ENCODE measurements at regions not wholly inside any gene's neighbourhood (a gene's known extent, or its start where the extent isn't known, plus 50 kb on each side); places are given as distances from the start of the nearest gene placed in this dataset.

- ATAC-seq = no peak
- TF ChIP-seq TCF4 (CRISPR knock-in tag; IDR thresholded peaks at IDR 0.05; ENCODE audit: borderline replicate concordance) = no peak
- no peak for TF ChIP-seq POU6F1 (CRISPR knock-in tag; IDR thresholded peaks at IDR 0.05; ENCODE audit: borderline replicate concordance, low read depth)
- TF ChIP-seq ZNF565 (CRISPR knock-in tag; conservative IDR thresholded peaks at IDR 0.05; ENCODE audit: low read depth) = no peak
- TF ChIP-seq ZFP30 (CRISPR knock-in tag; IDR thresholded peaks at IDR 0.05) = no peak
- no peak for TF ChIP-seq CSRNP3 (CRISPR knock-in tag; IDR thresholded peaks at IDR 0.05)
- no peak for TF ChIP-seq SNAI2 (CRISPR knock-in tag; IDR thresholded peaks at IDR 0.05)
- TF ChIP-seq ARNTL (CRISPR knock-in tag; IDR thresholded peaks at IDR 0.05; ENCODE audit: borderline replicate concordance, low read depth) = no peak
- TF ChIP-seq GLIS3 (CRISPR knock-in tag; IDR thresholded peaks at IDR 0.05) = no peak
- no peak for TF ChIP-seq ZFP3 (CRISPR knock-in tag; IDR thresholded peaks at IDR 0.05)
- TF ChIP-seq OSR1 (CRISPR knock-in tag; IDR thresholded peaks at IDR 0.05) = no peak
- no peak for TF ChIP-seq ISL1 (CRISPR knock-in tag; IDR thresholded peaks at IDR 0.05)
- TF ChIP-seq CSDC2 (CRISPR knock-in tag; IDR thresholded peaks at IDR 0.05) = no peak
- no peak for TF ChIP-seq TOX (CRISPR knock-in tag; IDR thresholded peaks at IDR 0.05; ENCODE audit: borderline replicate concordance)
- no peak for TF ChIP-seq PATZ1 (CRISPR knock-in tag; IDR thresholded peaks at IDR 0.05; ENCODE audit: borderline replicate concordance)
- TF ChIP-seq CREB5 (CRISPR knock-in tag; IDR thresholded peaks at IDR 0.05; ENCODE audit: low read depth) = no peak
- TF ChIP-seq ESRRG (CRISPR knock-in tag; IDR thresholded peaks at IDR 0.05) = no peak
- TF ChIP-seq PPARA (CRISPR knock-in tag; IDR thresholded peaks at IDR 0.05; ENCODE audit: borderline replicate concordance) = no peak
- TF ChIP-seq RARB (CRISPR knock-in tag; IDR thresholded peaks at IDR 0.05) = no peak
- TF ChIP-seq TSHZ2 (CRISPR knock-in tag; IDR thresholded peaks at IDR 0.05) = no peak
Observed at GRCh38 chr5:30765227-30765626, 428.3 kb upstream of the CDH6 start.

GRCh38 chr5:30764704-30765103, 428.8 kb upstream of the CDH6 start:
- TF ChIP-seq ZC3H10 (CRISPR knock-in tag; IDR thresholded peaks at IDR 0.05) (no peak), ZFP3 (CRISPR knock-in tag; IDR thresholded peaks at IDR 0.05) (no peak), ARNTL (CRISPR knock-in tag; IDR thresholded peaks at IDR 0.05; ENCODE audit: borderline replicate concordance, low read depth) (no peak), PPARA (CRISPR knock-in tag; IDR thresholded peaks at IDR 0.05; ENCODE audit: borderline replicate concordance) (no peak), PATZ1 (CRISPR knock-in tag; IDR thresholded peaks at IDR 0.05; ENCODE audit: borderline replicate concordance) (no peak), CSDC2 (CRISPR knock-in tag; IDR thresholded peaks at IDR 0.05) (no peak), SNAI2 (CRISPR knock-in tag; IDR thresholded peaks at IDR 0.05) (no peak)
- ATAC-seq = no peak

All from SK-N-SH treated with all-trans-retinoic acid at 6 μM for 48 hours (cell line).